SH-SY5Y (cell line): ENCODE measurements at regions not wholly inside any gene's neighbourhood (a gene's known extent, or its start where the extent isn't known, plus 50 kb on each side); places are given as distances from the start of the nearest gene placed in this dataset.

Experiments
- GATA2 ChIP-seq: IDR thresholded peaks from 2 replicates; pipeline ENCODE4 v1.6.1; 2011; ENCODE audit warnings: mild to moderate bottlenecking, low read depth, low read length
- GATA3 ChIP-seq: IDR thresholded peaks from 2 replicates; pipeline ENCODE4 v1.6.1; 2011; ENCODE audit warnings: low read depth, mild to moderate bottlenecking, low read length, moderate library complexity

DNA sequence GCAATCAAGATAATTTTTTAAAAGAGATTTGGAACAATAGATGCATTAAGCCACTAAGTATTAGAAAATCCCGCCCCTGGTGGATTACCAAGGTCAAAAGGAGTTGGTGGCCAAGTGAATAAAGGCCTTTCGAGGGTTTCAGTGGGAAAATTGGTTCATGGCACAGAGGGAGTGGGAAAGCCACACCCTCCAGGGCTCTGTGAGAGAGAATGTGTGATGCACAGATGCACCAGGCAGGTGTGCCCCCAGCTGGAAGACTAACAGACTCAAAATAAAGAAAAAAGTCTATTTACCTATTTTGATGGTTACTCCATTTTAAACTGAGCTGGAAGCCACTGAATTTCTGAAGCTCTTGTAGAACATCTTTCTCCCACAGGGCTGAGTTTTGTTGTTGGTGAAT, 278.0 kb downstream of the DRD1 start:
- TF ChIP-seq GATA2 = no peak
- TF ChIP-seq GATA3 = no peak
